Uterus (tissue), 3 donors: ENCODE measurements at regions not wholly inside any gene's neighbourhood (a gene's known extent, or its start where the extent isn't known, plus 50 kb on each side); places are given as distances from the start of the nearest gene placed in this dataset.

Experiments
- DNase-seq, 2 donors: peaks; one replicate each; pipeline ENCODE4 v3.0.0-alpha.2; 2019 to 2020
- H3K27ac ChIP-seq, 2 donors: fragments of 200-600 bp; sonication (generic); 1 replicate in 1 of 2; 2 replicates in 1 of 2; pipeline ENCODE4 v1.5.1; 2016 to 2018
- H3K27me3 ChIP-seq, 2 donors: fragments of 200-600 bp; sonication (generic); one replicate each; pipeline ENCODE4 v1.5.1; 2018 to 2019; ENCODE audit warnings: control low read depth in 1 of 2
- H3K36me3 ChIP-seq, 2 donors: fragments of 200-600 bp; sonication (generic); one replicate each; pipeline ENCODE4 v1.5.1; 2019; ENCODE audit warnings: control low read depth in 1 of 2
- H3K4me1 ChIP-seq, 2 donors: fragments of 200-600 bp; sonication (generic); one replicate each; pipeline ENCODE4 v1.5.1; 2018 to 2019; ENCODE audit warnings: control low read depth in 1 of 2
- H3K4me3 ChIP-seq, 2 donors: fragments of 200-600 bp; sonication (generic); 1 replicate in 1 of 2; 2 replicates in 1 of 2; pipeline ENCODE4 v1.5.1; 2018 to 2019; ENCODE audit warnings: mild to moderate bottlenecking in 1 of 2
- H3K9me3 ChIP-seq, 2 donors: fragments of 200-600 bp; sonication (generic); one replicate each; pipeline ENCODE4 v1.5.1; 2019; ENCODE audit warnings: control low read depth in 1 of 2
- POLR2A ChIP-seq, 2 donors: fragments of 450-650 bp; IDR thresholded peaks; one replicate each; pipeline ENCODE4 v1.6.1; 2016; ENCODE audit warnings: antibody characterized with exemption in 2 of 2, mild to moderate bottlenecking in 1 of 2, moderate library complexity in 1 of 2
- intact Hi-C: fragments of 100-400 bp; cut with DNase I; formaldehyde crosslinking; loops from one replicate; pipeline ENCODE4 v1.15.1; 2023; ENCODE audit warnings: low total_unique reads
- TF ChIP-seq, protein P1 (sequence below), 4 experiments: fragments of 200-600 bp in 2 of 4; fragments of 450-650 bp in 2 of 4; sonication (generic) in 2 of 4; IDR thresholded peaks; one replicate each; pipeline ENCODE4 v1.5.1; 2016 to 2019; ENCODE audit warnings: antibody characterized with exemption in 4 of 4, mild to moderate bottlenecking in 2 of 4, moderate library complexity in 1 of 4
- donor health status: DM: yes; HTN: yes; CAD: no.

DNA sequence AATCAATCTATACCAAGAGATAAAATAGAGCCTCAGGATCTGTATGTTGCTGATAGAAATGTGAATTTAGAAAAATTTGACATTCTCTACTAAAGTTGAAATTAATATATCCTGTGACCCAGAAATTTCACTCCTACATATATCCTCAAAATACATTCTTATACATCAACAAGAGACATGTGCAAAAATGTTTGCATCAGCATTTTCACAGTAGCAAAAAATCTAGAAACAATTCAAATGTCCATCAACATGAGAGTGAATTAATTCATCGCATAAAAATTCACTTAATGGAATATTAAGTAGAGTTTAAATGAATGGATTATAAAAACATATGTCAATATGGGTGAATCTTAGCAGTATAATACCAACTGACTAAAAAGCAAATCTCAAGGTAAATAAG lies 80.8 kb downstream of the GPR65 start:
- TF ChIP-seq POLR2A (IDR thresholded peaks at IDR 0.05) = no peak
- TF ChIP-seq, protein P1, sequence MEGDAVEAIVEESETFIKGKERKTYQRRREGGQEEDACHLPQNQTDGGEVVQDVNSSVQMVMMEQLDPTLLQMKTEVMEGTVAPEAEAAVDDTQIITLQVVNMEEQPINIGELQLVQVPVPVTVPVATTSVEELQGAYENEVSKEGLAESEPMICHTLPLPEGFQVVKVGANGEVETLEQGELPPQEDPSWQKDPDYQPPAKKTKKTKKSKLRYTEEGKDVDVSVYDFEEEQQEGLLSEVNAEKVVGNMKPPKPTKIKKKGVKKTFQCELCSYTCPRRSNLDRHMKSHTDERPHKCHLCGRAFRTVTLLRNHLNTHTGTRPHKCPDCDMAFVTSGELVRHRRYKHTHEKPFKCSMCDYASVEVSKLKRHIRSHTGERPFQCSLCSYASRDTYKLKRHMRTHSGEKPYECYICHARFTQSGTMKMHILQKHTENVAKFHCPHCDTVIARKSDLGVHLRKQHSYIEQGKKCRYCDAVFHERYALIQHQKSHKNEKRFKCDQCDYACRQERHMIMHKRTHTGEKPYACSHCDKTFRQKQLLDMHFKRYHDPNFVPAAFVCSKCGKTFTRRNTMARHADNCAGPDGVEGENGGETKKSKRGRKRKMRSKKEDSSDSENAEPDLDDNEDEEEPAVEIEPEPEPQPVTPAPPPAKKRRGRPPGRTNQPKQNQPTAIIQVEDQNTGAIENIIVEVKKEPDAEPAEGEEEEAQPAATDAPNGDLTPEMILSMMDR (IDR thresholded peaks at IDR 0.05) = no peak
- H3K9me3 ChIP-seq = no peaks in the 10 kb centered on the region
- H3K27ac ChIP-seq = no peak overlapping the region
- no peaks in the 10 kb centered on the region for H3K27me3 ChIP-seq
- intact Hi-C loops = no loop called here
- no peak for DNase-seq
- H3K36me3 ChIP-seq = no peaks in the 10 kb centered on the region
- no peaks in the 10 kb centered on the region for H3K4me1 ChIP-seq
- H3K4me3 ChIP-seq = no peak overlapping the region

DNA sequence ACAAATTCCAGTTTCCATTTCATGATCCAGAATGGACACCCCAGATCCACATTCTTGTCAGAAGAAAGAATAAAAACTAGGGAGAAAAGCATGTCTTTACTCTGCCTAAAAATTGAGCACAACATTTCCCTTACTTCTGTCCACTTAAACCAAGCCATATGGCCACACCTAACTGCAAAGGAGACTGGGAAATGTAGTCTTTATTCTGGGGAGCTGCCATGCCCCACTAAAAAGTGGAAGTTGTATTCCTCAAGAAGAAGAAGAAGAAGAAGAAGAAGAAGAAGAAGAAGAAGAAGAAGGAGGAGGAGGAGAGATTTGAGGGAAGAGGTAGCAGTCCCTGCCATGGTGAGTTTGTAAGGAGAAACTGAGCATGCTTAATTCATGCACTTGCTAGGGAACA lies 84.5 kb downstream of the GPR65 start:
- no peak for TF ChIP-seq POLR2A (IDR thresholded peaks at IDR 0.05)
- TF ChIP-seq, protein P1 (IDR thresholded peaks at IDR 0.05) = no peak
- no peaks in the 10 kb centered on the region for H3K9me3 ChIP-seq
- H3K4me3 ChIP-seq = no peak overlapping the region
- H3K27ac ChIP-seq = no peak overlapping the region
- DNase-seq = no peak
- intact Hi-C loops = no loop called here
- no peaks in the 10 kb centered on the region for H3K4me1 ChIP-seq
- H3K36me3 ChIP-seq = no peaks in the 10 kb centered on the region
- H3K27me3 ChIP-seq = no peaks in the 10 kb centered on the region

DNA sequence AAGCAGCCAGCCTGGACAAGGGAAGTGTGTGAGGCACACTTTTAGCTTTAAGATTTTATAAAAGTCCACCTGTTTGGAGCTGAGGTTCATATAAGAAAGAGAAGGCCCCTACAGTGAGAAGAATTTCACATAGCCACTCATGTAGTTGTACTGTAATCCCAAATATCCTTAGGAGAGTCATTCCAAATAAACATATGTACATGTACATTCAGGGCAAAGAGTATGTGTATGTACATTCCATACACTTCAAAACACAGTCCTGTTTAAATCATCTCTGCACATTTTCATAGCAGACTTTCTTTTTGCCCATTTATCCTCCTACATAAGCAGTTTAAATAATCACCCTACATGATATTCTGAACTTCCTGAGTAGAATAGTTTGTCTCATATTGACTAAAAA lies 87.6 kb downstream of the GPR65 start:
- no peaks in the 10 kb centered on the region for H3K36me3 ChIP-seq
- no peaks in the 10 kb centered on the region for H3K4me1 ChIP-seq
- H3K4me3 ChIP-seq = no peak overlapping the region
- no peak overlapping the region for H3K27ac ChIP-seq
- TF ChIP-seq POLR2A (IDR thresholded peaks at IDR 0.05) = no peak
- TF ChIP-seq, protein P1 (IDR thresholded peaks at IDR 0.05) = no peak
- no peaks in the 10 kb centered on the region for H3K27me3 ChIP-seq
- intact Hi-C loops = no loop called here
- DNase-seq = no peak
- no peaks in the 10 kb centered on the region for H3K9me3 ChIP-seq

DNA sequence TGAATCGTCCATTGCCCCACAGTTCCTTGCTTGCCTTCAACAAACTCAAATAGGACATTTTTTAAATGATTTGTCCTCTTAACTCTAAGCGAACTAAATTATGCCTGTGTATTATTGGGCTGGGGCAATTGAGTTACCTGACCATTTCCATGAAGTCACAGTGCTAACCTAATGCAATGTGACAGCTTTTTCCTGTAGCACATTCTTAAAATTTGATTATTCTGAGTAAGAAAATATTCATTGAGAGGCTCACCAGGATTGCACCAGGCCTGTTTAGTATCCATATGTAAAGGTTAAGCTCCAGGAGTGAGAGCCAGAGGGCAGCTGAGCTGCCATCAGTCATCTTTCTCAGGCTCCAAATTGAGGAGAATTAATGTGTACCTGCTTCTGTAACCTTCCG lies 90.9 kb downstream of the GPR65 start:
- no peak overlapping the region for H3K27ac ChIP-seq
- TF ChIP-seq, protein P1 (IDR thresholded peaks at IDR 0.05) = no peak
- TF ChIP-seq POLR2A (IDR thresholded peaks at IDR 0.05) = no peak
- no peak for DNase-seq

DNA sequence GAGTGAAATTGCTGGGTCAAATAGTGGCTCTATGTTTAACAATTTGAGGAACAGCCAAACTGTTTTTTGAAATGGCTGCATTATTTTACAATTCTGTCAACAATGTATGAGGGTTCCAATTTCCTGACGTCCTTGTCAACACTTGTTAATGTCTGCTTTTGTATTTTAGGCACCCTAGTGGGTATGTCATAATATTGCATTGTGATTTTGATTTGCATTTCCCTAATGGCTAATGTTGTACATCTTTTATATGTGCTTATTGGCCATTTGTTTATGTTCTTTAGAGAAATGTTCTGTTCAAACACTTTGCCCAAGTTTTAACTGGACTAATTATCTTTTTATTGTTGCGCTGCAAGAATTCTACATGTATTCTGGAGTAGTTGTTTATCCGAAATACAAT lies 93.2 kb downstream of the GPR65 start:
- Histone ChIP-seq H3K27me3 (no peaks in the 10 kb centered on the region), H3K27ac (no peak overlapping the region), H3K9me3 (no peaks in the 10 kb centered on the region), H3K36me3 (no peaks in the 10 kb centered on the region), H3K4me3 (no peak overlapping the region), H3K4me1 (no peaks in the 10 kb centered on the region)
- DNase-seq = no peak
- intact Hi-C loops = no loop called here
- TF ChIP-seq, protein P1 (IDR thresholded peaks at IDR 0.05) = no peak
- TF ChIP-seq POLR2A (IDR thresholded peaks at IDR 0.05) = no peak

More for the DNA sequence above, 90.9 kb downstream of the GPR65 start:
- no peaks in the 10 kb centered on the region for H3K36me3 ChIP-seq
- no peak overlapping the region for H3K4me3 ChIP-seq
- intact Hi-C loops = no loop called here
- no peaks in the 10 kb centered on the region for H3K9me3 ChIP-seq
- H3K27me3 ChIP-seq = no peaks in the 10 kb centered on the region
- H3K4me1 ChIP-seq = no peaks in the 10 kb centered on the region
